Ovary (tissue), 7 donors: ENCODE measurements at regions not wholly inside any gene's neighbourhood (a gene's known extent, or its start where the extent isn't known, plus 50 kb on each side); places are given as distances from the start of the nearest gene placed in this dataset.
A peak's percentile ranks its signal among the peaks of the same experiment; 100 is the strongest.

Experiments
- DNase-seq, 5 donors: peaks; one replicate each; pipeline ENCODE4 v3.0.0-alpha.2; 2019 to 2020
- H3K27ac ChIP-seq, 2 donors: fragments of 200-600 bp; one replicate each; pipeline versions ENCODE4 v1.5.1 to v1.8.0; 2019 to 2022
- H3K27me3 ChIP-seq: fragments of 200-600 bp; one replicate; pipeline ENCODE4 v1.8.0; 2022
- H3K36me3 ChIP-seq: fragments of 200-600 bp; sonication (generic); one replicate; pipeline ENCODE4 v1.5.1; 2019
- H3K4me1 ChIP-seq: one replicate; pipeline ENCODE4 v1.8.1; 2013; ENCODE audit warnings: mild to moderate bottlenecking, moderate library complexity; ENCODE audit not compliant: insufficient read depth
- H3K4me3 ChIP-seq: fragments of 200-600 bp; sonication (generic); one replicate; pipeline ENCODE4 v1.5.1; 2017
- H3K9me3 ChIP-seq, 2 donors: fragments of 200-600 bp in 1 of 2; sonication (generic) in 1 of 2; one replicate each; pipeline versions ENCODE4 v1.5.1 to v1.8.1; 2013 to 2019; ENCODE audit warnings: mild to moderate bottlenecking in 1 of 2, moderate library complexity in 1 of 2
- EP300 ChIP-seq: sonication (generic); formaldehyde crosslinking; IDR thresholded peaks from one replicate; pipeline ENCODE4 v1.6.1; 2017; ENCODE audit warnings: antibody characterized with exemption
- POLR2A ChIP-seq: fragments of 450-650 bp; IDR thresholded peaks from one replicate; pipeline ENCODE4 v1.6.1; 2017; ENCODE audit warnings: antibody characterized with exemption, mild to moderate bottlenecking, moderate library complexity
- WGBS, 3 donors: extraction: QIAGEN DNeasy Blood & Tissue Kit in 1 of 3; methylation state at CpG; one replicate each; pipeline versions ENCODE4 v1.1.5 to v1.1.7; 2013 to 2017; 5-methylcytosine and 5-hydroxymethylcytosine counted together
- intact Hi-C, 4 donors: fragments of 100-400 bp; cut with DNase I; formaldehyde crosslinking; loops; one replicate each; pipeline versions ENCODE4 v1.11.0 to v1.15.1; 2022 to 2023
- TF ChIP-seq, protein P1 (sequence below), 3 donors: fragments of 450-650 bp in 2 of 3; fragments of 200-600 bp in 1 of 3; IDR thresholded peaks; one replicate each; pipeline versions ENCODE4 v1.5.1 to v1.8.0; 2016 to 2022; ENCODE audit warnings: antibody characterized with exemption in 3 of 3, mild to moderate bottlenecking in 1 of 3
- donor health status: DM: no; HTN: no; CAD: no; lungs with moderate emphysema.
- donor health status: DM: no; HTN: no; CAD: no.
- donor health status: Bipolar disorder and iron deficiency.
- donor health status: DM: no; HTN: no; CAD: no.
- donor health status: DM: yes; HTN: yes; CAD: no.

DNA sequence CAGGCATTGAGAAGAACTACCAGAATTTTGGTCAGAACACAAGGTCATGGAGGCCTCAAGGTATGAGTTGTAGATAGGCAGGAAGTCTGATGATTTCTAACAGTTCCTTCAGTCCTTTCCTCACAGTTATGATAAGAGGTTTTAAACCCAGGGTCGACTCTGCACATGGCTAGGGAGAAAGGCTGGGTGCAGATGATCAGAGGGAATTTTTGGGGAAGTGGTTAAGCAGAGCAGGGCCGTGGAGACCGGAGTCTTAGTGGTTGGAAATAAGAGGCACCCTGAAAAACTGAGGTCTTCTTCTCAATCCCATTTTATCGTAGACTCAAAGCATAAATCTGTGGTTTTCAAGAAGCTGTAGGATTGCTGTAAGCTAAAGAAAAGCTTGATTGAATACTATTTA, 118.5 kb upstream of the ANK2 start:
- Histone ChIP-seq H3K9me3 (no peaks in the 10 kb centered on the region), H3K36me3 (no peaks in the 10 kb centered on the region), H3K4me1 (no peaks in the 10 kb centered on the region), H3K4me3 (no peak overlapping the region), H3K27ac (no peak overlapping the region), H3K27me3 (no peaks in the 10 kb centered on the region)
- no peak for DNase-seq
- 85 to 90% (median 87%) methylated on average over 4 of the region's 4 CpGs for WGBS, 3 donors
- intact Hi-C loops, result loop anchor here in 1 of 4 donors (10.0 kb wide), 1 partner anchor 166 kb away; no protein-coding TSS in a partner anchor
- TF ChIP-seq, protein P1, sequence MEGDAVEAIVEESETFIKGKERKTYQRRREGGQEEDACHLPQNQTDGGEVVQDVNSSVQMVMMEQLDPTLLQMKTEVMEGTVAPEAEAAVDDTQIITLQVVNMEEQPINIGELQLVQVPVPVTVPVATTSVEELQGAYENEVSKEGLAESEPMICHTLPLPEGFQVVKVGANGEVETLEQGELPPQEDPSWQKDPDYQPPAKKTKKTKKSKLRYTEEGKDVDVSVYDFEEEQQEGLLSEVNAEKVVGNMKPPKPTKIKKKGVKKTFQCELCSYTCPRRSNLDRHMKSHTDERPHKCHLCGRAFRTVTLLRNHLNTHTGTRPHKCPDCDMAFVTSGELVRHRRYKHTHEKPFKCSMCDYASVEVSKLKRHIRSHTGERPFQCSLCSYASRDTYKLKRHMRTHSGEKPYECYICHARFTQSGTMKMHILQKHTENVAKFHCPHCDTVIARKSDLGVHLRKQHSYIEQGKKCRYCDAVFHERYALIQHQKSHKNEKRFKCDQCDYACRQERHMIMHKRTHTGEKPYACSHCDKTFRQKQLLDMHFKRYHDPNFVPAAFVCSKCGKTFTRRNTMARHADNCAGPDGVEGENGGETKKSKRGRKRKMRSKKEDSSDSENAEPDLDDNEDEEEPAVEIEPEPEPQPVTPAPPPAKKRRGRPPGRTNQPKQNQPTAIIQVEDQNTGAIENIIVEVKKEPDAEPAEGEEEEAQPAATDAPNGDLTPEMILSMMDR (IDR thresholded peaks at IDR 0.05), result no peak
- TF ChIP-seq EP300 (no peak), POLR2A (no peak)

DNA sequence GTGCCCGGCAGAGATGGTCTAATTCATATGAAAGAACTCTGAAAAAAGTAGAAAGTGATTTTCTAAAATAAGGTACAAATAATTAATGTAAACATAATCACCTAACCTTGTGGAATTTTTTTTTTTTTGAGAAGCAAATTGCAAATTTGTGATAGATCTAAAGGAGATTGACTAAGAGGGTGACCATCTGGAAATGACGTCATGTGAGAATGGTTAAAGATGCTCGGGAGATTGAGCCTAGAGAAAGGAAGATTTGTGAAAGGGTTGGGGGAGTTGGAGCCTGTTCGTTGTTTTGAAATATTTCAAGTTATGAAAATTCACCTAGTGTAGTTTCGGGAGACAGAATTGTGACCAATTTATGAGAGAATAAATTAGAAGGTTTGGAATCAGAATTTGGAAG, 115.7 kb upstream of the ANK2 start:
- intact Hi-C loops, result loop anchor here in 1 of 4 donors (10.0 kb wide), 1 partner anchor 169 kb away; no protein-coding TSS in a partner anchor

DNA sequence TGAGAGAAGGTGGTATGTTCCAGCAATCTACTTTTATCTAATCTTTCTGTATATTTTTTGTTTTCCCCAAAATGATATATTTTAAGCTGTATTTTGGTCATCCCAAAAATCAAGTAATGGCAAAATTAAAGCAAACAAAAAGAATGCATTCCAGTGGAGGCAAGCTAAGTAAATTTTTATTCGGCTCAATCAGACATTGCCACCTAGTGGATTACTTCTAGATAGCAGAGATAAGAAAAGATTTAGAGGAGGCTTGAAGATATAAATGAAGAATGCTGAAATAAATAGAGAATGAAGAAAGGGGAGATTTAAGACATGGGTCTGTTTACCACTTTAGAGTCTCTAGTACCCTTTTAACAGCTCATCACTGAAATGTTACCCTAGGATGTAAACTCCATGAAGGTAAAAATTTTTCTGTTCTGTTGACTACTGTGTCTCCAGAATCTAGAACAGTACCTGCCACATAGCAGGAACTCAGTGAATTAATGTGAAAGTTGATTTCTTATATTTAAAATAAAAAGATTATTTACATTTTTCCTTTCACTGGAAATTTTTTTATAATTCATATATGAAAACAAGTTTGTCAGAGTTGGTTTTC, 110.9 kb upstream of the ANK2 start:
- Histone ChIP-seq H3K4me3 (no peak overlapping the region), H3K36me3 (no peaks in the 10 kb centered on the region), H3K27ac (no peak overlapping the region), H3K9me3 (no peaks in the 10 kb centered on the region), H3K4me1 (no peaks in the 10 kb centered on the region), H3K27me3 (no peaks in the 10 kb centered on the region)
- no peak for DNase-seq
- WGBS, 3 donors, result 0 to 7% (median 4%) methylated on average over 1 of the region's 1 CpG
- intact Hi-C loops, result loop anchor here in 2 of 4 donors (5.0 to 10.0 kb wide), 2 partner anchors 174 to 306 kb away; no protein-coding TSS in a partner anchor
- TF ChIP-seq POLR2A, result no peak
- TF ChIP-seq, protein P1 (IDR thresholded peaks at IDR 0.05), result peak; percentile 44 to 72 (median 57)

More for the DNA sequence above, 115.7 kb upstream of the ANK2 start:
- Histone ChIP-seq H3K4me1 (no peaks in the 10 kb centered on the region), H3K27ac (no peak overlapping the region), H3K9me3 (no peaks in the 10 kb centered on the region), H3K36me3 (no peaks in the 10 kb centered on the region), H3K4me3 (no peak overlapping the region), H3K27me3 (no peaks in the 10 kb centered on the region)
- no peak for TF ChIP-seq POLR2A
- no peak for TF ChIP-seq EP300
- TF ChIP-seq, protein P1 (IDR thresholded peaks at IDR 0.05), result no peak
- no peak for DNase-seq
- 68 to 80% (median 79%) methylated on average over 5 of the region's 5 CpGs for WGBS, 3 donors

DNA sequence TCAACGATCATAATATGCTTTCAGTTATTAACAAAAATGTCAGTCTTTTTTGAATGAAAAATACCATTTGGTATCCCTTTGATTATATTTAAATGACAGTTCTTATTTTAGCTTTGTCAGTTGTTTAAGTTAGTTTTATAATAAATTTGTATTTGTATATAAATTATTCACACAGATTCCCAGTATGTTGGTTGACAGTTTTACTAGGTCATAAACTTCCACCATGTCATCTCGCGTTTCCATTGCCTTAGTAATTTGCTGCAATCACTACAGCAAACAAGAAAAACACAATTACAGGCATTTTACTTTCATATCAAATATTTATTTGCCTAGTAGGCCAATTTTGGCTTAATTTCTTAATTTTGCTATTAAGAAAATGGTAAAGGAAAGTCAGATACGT, 109.6 kb upstream of the ANK2 start:
- TF ChIP-seq EP300 (no peak), POLR2A (no peak)
- TF ChIP-seq, protein P1 (IDR thresholded peaks at IDR 0.05), result no peak
- H3K36me3 ChIP-seq, result no peaks in the 10 kb centered on the region
- intact Hi-C loops, result loop anchor here in 2 of 4 donors (5.0 to 10.0 kb wide), 3 partner anchors 175 to 308 kb away; partner anchors contain the start of genes LARP7 (in 1 of the 2) and ZGRF1 (in 1 of the 2)
- H3K9me3 ChIP-seq, result no peaks in the 10 kb centered on the region
- H3K27me3 ChIP-seq, result no peaks in the 10 kb centered on the region
- no peak for DNase-seq
- 88 to 93% (median 91%) methylated on average over 4 of the region's 4 CpGs for WGBS, 3 donors
- H3K4me1 ChIP-seq, result no peaks in the 10 kb centered on the region
- no peak overlapping the region for H3K4me3 ChIP-seq
- no peak overlapping the region for H3K27ac ChIP-seq
